Neutrophil (primary cell): ENCODE measurements at regions not wholly inside any gene's neighbourhood (a gene's known extent, or its start where the extent isn't known, plus 50 kb on each side); places are given as distances from the start of the nearest gene placed in this dataset.

ENCODE experiments used
- H3K27ac ChIP-seq: fragments of 200-600 bp; sonication (generic); 2 replicates; pipeline ENCODE4 v1.5.1; 2016; ENCODE audit warnings: mild to moderate bottlenecking, moderate library complexity
- H3K27me3 ChIP-seq: fragments of 200-600 bp; sonication (generic); 2 replicates; pipeline ENCODE4 v1.6.0; 2016; ENCODE audit warnings: mild to moderate bottlenecking
- H3K36me3 ChIP-seq: fragments of 200-600 bp; sonication (generic); 2 replicates; pipeline ENCODE4 v1.5.1; 2017
- H3K4me1 ChIP-seq, 2 experiments: fragments of 200-600 bp in 1 of 2; sonication (generic) in 1 of 2; 1 replicate in 1 of 2; 2 replicates in 1 of 2; pipeline versions ENCODE4 v1.5.1 to v1.6.1; 2013 to 2016; ENCODE audit warnings: low read depth in 1 of 2, low read length in 1 of 2, mild to moderate bottlenecking in 1 of 2, moderate library complexity in 1 of 2; ENCODE audit not compliant: control insufficient read depth in 1 of 2, insufficient read depth in 1 of 2
- H3K4me3 ChIP-seq, 2 experiments: fragments of 200-600 bp in 1 of 2; sonication (generic) in 1 of 2; 1 replicate in 1 of 2; 2 replicates in 1 of 2; pipeline ENCODE4 v1.5.1; 2013 to 2016; ENCODE audit warnings: low read depth in 1 of 2, low read length in 1 of 2, mild to moderate bottlenecking in 1 of 2, moderate library complexity in 1 of 2
- H3K9me3 ChIP-seq: fragments of 200-600 bp; sonication (generic); 2 replicates; pipeline ENCODE4 v1.5.1; 2016
- TF ChIP-seq, protein P1 (sequence below): fragments of 200-600 bp; sonication (generic); IDR thresholded peaks from 2 replicates; pipeline ENCODE4 v1.5.1; 2016; ENCODE audit warnings: antibody characterized with exemption

GRCh38 chr7:67453580-67454380, 457.1 kb downstream of the TYW1 start:
- H3K27me3 ChIP-seq = peaks cover 14% of the 10 kb centered on the region
- no peaks in the 10 kb centered on the region for H3K4me1 ChIP-seq
- no peaks in the 10 kb centered on the region for H3K9me3 ChIP-seq
- TF ChIP-seq, protein P1, sequence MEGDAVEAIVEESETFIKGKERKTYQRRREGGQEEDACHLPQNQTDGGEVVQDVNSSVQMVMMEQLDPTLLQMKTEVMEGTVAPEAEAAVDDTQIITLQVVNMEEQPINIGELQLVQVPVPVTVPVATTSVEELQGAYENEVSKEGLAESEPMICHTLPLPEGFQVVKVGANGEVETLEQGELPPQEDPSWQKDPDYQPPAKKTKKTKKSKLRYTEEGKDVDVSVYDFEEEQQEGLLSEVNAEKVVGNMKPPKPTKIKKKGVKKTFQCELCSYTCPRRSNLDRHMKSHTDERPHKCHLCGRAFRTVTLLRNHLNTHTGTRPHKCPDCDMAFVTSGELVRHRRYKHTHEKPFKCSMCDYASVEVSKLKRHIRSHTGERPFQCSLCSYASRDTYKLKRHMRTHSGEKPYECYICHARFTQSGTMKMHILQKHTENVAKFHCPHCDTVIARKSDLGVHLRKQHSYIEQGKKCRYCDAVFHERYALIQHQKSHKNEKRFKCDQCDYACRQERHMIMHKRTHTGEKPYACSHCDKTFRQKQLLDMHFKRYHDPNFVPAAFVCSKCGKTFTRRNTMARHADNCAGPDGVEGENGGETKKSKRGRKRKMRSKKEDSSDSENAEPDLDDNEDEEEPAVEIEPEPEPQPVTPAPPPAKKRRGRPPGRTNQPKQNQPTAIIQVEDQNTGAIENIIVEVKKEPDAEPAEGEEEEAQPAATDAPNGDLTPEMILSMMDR = no peak
- H3K36me3 ChIP-seq = no peaks in the 10 kb centered on the region
- no peak overlapping the region for H3K4me3 ChIP-seq
- no peak overlapping the region for H3K27ac ChIP-seq

DNA sequence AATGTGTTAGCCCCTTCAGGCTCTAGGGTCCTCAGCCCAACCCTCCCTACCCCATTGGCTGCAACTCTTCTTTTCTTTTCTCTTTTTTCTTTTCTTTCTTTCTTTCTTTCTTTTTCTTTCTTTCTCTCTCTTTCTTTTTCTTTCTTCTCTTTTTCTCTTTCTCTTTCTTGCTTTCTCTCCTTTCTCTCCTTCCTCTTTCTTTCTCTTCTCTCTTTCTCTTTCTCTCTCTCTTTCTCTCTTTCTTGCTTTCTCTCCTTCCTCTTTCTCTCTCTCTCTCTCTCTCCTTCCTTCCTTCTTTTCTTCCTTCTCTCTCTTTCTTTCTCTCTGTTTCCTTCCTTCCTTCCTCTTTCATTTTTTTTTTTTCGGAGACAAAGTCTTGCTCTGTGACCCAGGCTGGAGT, 458.9 kb downstream of the TYW1 start:
- H3K27ac ChIP-seq = no peak overlapping the region
- TF ChIP-seq, protein P1 = no peak
- peaks cover 14% of the 10 kb centered on the region for H3K27me3 ChIP-seq
- H3K4me1 ChIP-seq = no peaks in the 10 kb centered on the region
- no peaks in the 10 kb centered on the region for H3K36me3 ChIP-seq
- no peak overlapping the region for H3K4me3 ChIP-seq
- no peaks in the 10 kb centered on the region for H3K9me3 ChIP-seq

DNA sequence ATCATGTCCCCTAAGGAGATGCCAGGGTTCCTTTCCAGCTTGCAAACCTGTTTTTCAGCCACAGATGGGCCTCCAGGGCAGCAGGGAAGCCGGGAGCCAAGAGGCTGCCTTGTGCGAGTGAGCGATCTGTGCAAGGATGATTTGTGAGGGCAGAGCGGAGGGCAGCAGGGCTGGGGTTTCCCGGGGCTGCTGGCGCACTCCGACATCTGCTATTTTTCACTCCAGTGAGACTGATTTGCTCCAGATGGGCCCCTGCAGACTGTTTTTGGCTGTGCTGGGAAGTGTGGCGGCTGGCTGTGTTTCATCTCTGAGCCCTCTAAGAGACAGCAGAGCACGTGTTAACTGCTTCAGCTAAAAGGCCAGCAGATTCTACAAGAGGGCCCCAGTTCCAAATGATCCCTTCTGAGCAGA, 466.2 kb downstream of the TYW1 start:
- Histone ChIP-seq H3K27ac (no peak overlapping the region), H3K4me3 (no peak overlapping the region), H3K9me3 (no peaks in the 10 kb centered on the region), H3K4me1 (no peaks in the 10 kb centered on the region), H3K27me3 (peaks cover 10% of the 10 kb centered on the region), H3K36me3 (no peaks in the 10 kb centered on the region)
- TF ChIP-seq, protein P1 = no peak

DNA sequence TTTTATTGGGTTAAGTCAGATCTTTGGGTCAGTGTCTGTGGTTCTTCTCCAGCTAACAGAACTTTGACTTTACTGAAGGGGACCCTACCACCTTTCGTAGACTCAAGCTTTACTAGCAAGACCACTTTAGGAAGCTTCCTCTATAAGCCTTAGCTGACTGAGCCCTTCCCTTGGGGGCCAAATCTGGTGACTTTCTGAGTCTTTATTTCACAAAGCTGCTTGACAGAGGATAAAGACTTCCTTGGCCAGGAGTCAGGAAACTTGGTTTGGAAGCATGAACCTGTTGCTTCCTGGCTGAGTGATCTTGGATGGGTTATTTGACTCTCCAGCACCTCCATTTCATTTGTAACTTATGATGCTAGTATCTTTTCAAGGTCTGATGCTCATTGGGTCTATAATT, 466.7 kb downstream of the TYW1 start:
- TF ChIP-seq, protein P1 = no peak

DNA sequence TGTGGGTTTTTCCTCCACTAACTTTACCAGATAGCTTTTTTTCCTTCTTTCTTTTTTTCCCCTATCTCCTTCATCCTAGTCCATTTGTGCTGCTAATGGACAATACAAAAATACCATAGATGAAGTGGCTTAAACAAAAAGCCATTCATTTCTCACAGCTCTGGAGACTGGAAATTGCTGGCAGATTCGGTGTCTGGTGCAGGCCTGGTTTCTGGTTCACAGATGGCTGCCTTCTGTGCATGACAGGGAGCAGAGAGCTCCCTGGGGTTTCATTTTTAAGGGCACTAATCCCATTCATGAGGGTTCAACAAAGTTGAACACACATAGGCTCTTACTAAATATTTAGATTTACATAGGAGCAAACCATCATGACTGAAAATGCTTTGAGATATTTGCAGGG, 467.4 kb downstream of the TYW1 start:
- H3K4me3 ChIP-seq = no peak overlapping the region
- H3K36me3 ChIP-seq = no peaks in the 10 kb centered on the region
- H3K4me1 ChIP-seq = no peaks in the 10 kb centered on the region
- no peak overlapping the region for H3K27ac ChIP-seq
- H3K9me3 ChIP-seq = no peaks in the 10 kb centered on the region
- peaks cover 10% of the 10 kb centered on the region for H3K27me3 ChIP-seq
- TF ChIP-seq, protein P1 = no peak

More for the DNA sequence above, 466.7 kb downstream of the TYW1 start:
- Histone ChIP-seq H3K27ac (no peak overlapping the region), H3K4me1 (no peaks in the 10 kb centered on the region), H3K36me3 (no peaks in the 10 kb centered on the region), H3K27me3 (peaks cover 10% of the 10 kb centered on the region), H3K9me3 (no peaks in the 10 kb centered on the region), H3K4me3 (no peak overlapping the region)
